Mesothelial cell of epicardium (in vitro differentiated cells): ENCODE measurements at regions not wholly inside any gene's neighbourhood (a gene's known extent, or its start where the extent isn't known, plus 50 kb on each side); places are given as distances from the start of the nearest gene placed in this dataset.

Source experiments
- DNase-seq, 2 experiments: peaks; one replicate each; pipeline ENCODE4 v3.0.0; 2021; ENCODE audit warnings: low spot score in 2 of 2; ENCODE audit not compliant: unreplicated experiment in 2 of 2
- H3K27ac Mint-ChIP-seq: 2 replicates; pipeline ENCODE4 v1.8.0; 2021; ENCODE audit warnings: mixed read lengths
- H3K27me3 Mint-ChIP-seq: 2 replicates; pipeline ENCODE4 v1.8.0; 2021; ENCODE audit warnings: low read depth, mixed read lengths
- H3K36me3 Mint-ChIP-seq: 2 replicates; pipeline ENCODE4 v1.8.0; 2021; ENCODE audit warnings: mixed read lengths
- H3K4me1 Mint-ChIP-seq: 2 replicates; pipeline ENCODE4 v1.8.0; 2021; ENCODE audit warnings: mixed read lengths
- H3K4me3 Mint-ChIP-seq: 2 replicates; pipeline ENCODE4 v1.8.0; 2021; ENCODE audit warnings: mild to moderate bottlenecking, moderate library complexity, mixed read lengths
- H3K9me3 Mint-ChIP-seq: 2 replicates; pipeline ENCODE4 v1.8.0; 2021; ENCODE audit warnings: mixed read lengths
- TF ChIP-seq, protein P1 (sequence below): fragments of 200-600 bp; sonication (generic); IDR thresholded peaks from one replicate; pipeline ENCODE4 v1.5.0; 2021; ENCODE audit warnings: antibody characterized with exemption; ENCODE audit not compliant: unreplicated experiment

DNA sequence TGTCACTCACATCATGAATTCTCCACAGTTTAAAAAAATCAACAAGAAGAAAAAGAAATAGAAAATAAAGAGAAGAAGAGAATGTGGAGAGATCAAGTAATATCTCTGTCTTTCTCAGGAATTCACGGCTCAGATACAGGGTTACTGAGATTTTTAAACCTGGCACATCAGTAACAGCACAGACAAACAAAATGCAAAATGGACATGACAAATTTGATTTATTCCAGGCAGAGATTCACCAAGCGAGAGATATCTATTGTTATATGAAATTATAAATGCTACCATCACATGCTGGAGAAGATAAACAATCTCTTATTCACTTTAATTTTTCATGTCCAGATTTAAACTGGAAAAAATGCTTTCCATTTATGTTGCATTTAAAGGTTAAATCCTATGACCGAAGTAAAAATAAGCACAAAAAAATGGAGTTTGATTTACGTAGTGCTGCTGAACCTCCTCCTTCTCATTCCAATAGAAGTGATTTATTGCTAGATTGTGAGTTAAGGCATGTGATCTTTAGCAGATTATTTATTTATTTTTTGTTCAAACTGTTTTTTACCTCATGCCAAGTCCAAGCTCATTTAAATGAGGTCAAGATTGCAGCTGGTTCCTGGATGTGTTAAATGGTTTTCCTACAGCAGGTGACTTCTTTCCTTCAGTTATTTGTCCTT is 926.4 kb downstream of the MAT2B start:
- H3K4me3 Mint-ChIP-seq, result no peak overlapping the region
- peaks cover 22% of the 10 kb centered on the region for H3K4me1 Mint-ChIP-seq
- TF ChIP-seq, protein P1, sequence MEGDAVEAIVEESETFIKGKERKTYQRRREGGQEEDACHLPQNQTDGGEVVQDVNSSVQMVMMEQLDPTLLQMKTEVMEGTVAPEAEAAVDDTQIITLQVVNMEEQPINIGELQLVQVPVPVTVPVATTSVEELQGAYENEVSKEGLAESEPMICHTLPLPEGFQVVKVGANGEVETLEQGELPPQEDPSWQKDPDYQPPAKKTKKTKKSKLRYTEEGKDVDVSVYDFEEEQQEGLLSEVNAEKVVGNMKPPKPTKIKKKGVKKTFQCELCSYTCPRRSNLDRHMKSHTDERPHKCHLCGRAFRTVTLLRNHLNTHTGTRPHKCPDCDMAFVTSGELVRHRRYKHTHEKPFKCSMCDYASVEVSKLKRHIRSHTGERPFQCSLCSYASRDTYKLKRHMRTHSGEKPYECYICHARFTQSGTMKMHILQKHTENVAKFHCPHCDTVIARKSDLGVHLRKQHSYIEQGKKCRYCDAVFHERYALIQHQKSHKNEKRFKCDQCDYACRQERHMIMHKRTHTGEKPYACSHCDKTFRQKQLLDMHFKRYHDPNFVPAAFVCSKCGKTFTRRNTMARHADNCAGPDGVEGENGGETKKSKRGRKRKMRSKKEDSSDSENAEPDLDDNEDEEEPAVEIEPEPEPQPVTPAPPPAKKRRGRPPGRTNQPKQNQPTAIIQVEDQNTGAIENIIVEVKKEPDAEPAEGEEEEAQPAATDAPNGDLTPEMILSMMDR, result no peak
- no peaks in the 10 kb centered on the region for H3K36me3 Mint-ChIP-seq
- peaks cover 7% of the 10 kb centered on the region for H3K9me3 Mint-ChIP-seq
- no peaks in the 10 kb centered on the region for H3K27me3 Mint-ChIP-seq
- DNase-seq, result no peak
- H3K27ac Mint-ChIP-seq, result no peak overlapping the region

- H3K36me3 Mint-ChIP-seq, result peaks cover 3% of the 10 kb centered on the region
- peaks cover 22% of the 10 kb centered on the region for H3K4me1 Mint-ChIP-seq
- peaks cover 6% of the 10 kb centered on the region for H3K9me3 Mint-ChIP-seq
- TF ChIP-seq, protein P1, result no peak
- H3K27ac Mint-ChIP-seq, result no peak overlapping the region
- H3K27me3 Mint-ChIP-seq, result no peaks in the 10 kb centered on the region
- no peak overlapping the region for H3K4me3 Mint-ChIP-seq
- DNase-seq, result no peak
Observed at GRCh38 chr5:164433106-164433870, 927.9 kb downstream of the MAT2B start.

- Mint-ChIP-seq H3K4me1 (peaks cover 22% of the 10 kb centered on the region), H3K36me3 (peaks cover 3% of the 10 kb centered on the region), H3K9me3 (peaks cover 9% of the 10 kb centered on the region), H3K4me3 (no peak overlapping the region), H3K27me3 (no peaks in the 10 kb centered on the region), H3K27ac (no peak overlapping the region)
- DNase-seq, result no peak
- TF ChIP-seq, protein P1, result no peak
Observed at GRCh38 chr5:164435576-164435975, 930.2 kb downstream of the MAT2B start.

- no peak for DNase-seq
- Mint-ChIP-seq H3K36me3 (peaks cover 3% of the 10 kb centered on the region), H3K4me3 (no peak overlapping the region), H3K4me1 (no peaks in the 10 kb centered on the region), H3K27ac (no peak overlapping the region), H3K9me3 (peaks cover 10% of the 10 kb centered on the region), H3K27me3 (no peaks in the 10 kb centered on the region)
- TF ChIP-seq, protein P1, result no peak
Observed at GRCh38 chr5:164439799-164440198, 934.4 kb downstream of the MAT2B start.

- peaks cover 7% of the 10 kb centered on the region for H3K9me3 Mint-ChIP-seq
- no peaks in the 10 kb centered on the region for H3K27me3 Mint-ChIP-seq
- H3K4me1 Mint-ChIP-seq, result peaks cover 18% of the 10 kb centered on the region
- no peak for DNase-seq
- H3K36me3 Mint-ChIP-seq, result no peaks in the 10 kb centered on the region
- H3K27ac Mint-ChIP-seq, result no peak overlapping the region
- H3K4me3 Mint-ChIP-seq, result no peak overlapping the region
- TF ChIP-seq, protein P1, result no peak
Observed at GRCh38 chr5:164449460-164449859, 944.0 kb downstream of the MAT2B start.
